Activated CD4-positive, alpha-beta T cell treated with anti-CD3 and anti-CD28 coated beads, Interleukin-2, amount 50 U/mL, for 24 hours (primary cell): ENCODE measurements at regions not wholly inside any gene's neighbourhood (a gene's known extent, or its start where the extent isn't known, plus 50 kb on each side); places are given as distances from the start of the nearest gene placed in this dataset.
"Not testable (repeated sequence)": the region's sequence is repeated elsewhere in the genome, so short reads cannot be mapped to it uniquely, and the experiment has no call there.

ENCODE experiments used
- DNase-seq, 2 donors: peaks; one replicate each; pipeline ENCODE4 v3.0.0-alpha.2; 2020; ENCODE audit warnings: low read depth in 1 of 2, low spot score in 1 of 2

DNA sequence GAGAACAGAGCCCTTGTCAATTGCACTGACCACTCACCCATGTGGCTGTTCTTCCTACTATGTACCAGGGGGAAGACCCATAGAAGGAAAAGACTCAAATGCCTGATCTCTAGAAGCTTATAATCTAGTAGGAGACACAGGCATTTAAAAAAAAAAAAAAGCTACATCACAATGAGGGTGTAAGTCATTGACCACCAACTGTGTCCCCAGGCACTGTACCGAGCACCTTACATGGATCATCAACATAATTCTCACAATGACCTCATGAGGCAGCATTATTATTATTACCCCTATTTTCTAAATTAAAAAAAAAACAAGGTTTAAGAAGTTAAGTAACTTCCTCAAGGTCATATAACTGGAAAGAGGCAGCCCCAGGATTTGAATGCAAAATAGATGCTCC is 247.4 kb downstream of the SHOX2 start:
- no peak for DNase-seq

GRCh38 chr3:157857440-157857839 is 248.8 kb downstream of the SHOX2 start:
- no peak for DNase-seq

DNA sequence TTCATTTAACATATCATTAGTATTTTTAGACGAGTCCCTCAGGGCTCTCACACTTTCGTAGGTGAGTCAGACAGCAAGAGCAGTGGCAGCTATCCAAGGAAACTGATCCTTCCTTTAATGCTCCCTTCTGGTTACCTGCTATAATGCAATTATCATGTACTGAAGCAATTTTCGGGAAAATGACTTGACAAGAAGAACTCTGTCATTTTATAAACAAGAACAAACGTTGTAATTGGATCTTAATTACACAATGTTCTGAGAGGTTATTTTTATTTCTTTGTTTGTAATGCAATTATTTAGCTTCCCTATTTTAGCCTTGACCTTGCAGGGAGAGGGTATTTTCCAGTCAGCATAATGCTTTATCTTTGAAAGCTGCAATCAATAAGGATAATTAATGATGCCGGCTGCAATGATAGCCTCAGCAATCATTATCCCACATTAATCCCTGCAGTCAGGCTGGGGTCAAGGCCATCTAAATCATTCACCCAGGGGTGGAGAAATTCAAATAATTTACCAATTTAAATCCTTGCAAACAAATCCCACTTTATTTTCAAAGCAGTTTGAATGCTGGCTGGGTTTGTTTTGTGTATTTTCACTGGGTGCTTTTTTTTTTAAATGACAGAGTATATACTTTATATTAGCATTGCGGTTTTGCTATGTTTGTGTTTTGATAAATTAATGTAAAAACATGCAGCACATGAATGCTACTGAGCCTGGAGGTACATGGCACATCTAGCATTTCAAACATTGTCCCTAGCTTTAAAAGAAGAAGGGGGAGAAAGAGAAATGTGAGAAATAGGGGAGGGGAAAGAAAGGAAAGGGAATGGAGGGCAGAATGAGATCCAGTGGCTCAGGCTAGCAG is 249.9 kb downstream of the SHOX2 start:
- no peak for DNase-seq

GRCh38 chr3:157845839-157846238 is 260.4 kb downstream of the SHOX2 start:
- not testable (repeated sequence) for DNase-seq

- DNase-seq = no peak
Measured at GRCh38 chr3:157844800-157845565, 261.2 kb downstream of the SHOX2 start.

DNA sequence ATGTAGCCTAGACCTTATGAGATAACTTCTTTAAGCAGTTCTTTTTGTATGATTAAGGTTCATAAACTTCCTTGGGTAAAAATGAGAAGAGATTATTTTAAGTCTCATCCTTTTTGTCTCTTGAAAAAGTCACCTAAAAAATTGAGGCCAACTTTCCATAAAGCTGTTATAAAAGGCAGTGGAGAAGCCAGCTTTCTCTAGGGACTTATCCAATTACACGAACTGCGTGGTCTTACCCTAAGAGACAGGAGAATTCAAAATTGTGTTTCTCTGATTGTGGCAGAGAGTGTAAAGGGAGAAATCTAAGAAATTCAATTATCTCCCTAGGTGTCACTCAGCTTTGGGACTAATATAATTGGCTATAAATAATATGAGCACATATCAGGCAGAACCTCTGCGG is 262.0 kb downstream of the SHOX2 start:
- no peak for DNase-seq

DNA sequence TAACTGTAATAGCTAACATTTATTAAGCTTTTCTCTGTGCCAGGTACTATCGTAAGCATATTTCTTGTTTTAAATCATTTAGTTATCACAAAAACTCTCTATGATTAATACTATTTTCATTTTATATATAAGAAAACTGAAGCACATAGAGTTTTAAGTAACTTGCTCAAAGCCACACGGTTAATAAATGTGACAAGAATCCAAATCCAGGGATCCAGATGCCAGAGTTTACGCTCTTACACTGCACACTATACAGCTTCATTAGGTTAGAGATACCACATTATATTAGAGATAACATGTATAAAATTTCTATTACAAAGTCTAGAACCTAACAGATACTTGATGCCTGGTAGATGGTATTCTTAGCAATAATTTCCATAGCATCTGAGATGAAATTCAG is 265.2 kb downstream of the SHOX2 start:
- DNase-seq = no peak

GRCh38 chr3:157840564-157840963 is 265.7 kb downstream of the SHOX2 start:
- DNase-seq = no peak

DNA sequence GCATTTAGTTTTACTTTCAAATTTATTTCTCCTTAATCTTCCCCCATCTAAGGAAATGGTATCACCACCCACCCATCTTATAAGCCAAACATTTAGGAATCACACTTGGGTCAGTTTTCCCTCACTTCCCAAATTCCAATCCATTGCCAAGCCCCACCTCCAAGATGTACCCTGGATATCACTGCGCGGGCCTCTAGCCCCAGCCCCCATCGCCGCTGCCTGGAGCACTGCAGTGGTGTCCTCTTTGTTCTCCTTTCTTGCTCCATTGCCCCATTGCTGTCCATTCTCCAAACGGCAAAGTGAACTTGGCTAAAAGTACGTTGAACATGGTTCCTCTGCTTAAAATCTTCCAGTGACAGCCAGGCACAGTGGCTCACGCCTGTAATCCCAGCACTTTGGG is 267.8 kb downstream of the SHOX2 start:
- no peak for DNase-seq

DNA sequence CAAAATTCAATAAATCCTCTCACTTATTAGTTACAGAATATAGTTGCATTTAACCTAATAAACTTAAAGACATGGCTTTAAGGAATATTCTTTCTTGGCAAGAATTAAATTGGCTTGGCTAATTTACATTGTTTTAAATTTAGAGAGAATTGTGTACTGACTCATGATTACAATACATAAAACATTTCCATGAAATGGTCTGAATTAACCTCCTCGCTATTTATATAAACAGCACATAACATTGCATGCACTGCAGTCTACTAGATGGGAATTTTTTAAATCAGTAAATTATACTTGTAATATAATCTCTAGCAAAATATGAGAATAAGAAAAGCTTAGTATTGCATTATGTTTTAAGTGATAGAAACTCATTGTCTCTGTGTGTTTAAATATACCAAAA is 268.9 kb downstream of the SHOX2 start:
- no peak for DNase-seq

- DNase-seq = no peak
Measured at GRCh38 chr3:157836022-157836421, 270.2 kb downstream of the SHOX2 start.

DNA sequence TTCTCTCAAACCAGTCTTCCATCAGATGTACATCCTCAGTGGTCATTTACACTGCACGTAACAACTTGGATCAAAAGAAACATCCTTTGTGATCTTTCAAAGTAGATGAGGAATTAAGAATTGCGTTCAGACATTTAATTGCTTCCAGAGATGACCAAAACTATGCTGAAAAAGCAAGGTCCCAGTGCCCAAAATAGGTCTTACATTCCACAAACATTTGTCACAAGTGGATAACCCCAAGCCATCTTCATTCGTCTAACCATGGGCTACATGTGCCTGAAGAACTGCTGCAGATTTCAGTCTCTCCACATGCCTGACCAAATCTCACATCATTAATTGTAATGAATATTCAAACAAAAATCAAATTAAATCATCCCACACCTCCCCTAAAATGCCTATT is 273.6 kb downstream of the SHOX2 start:
- DNase-seq = no peak

GRCh38 chr3:157830556-157831236 is 275.5 kb downstream of the SHOX2 start:
- DNase-seq = no peak

DNA sequence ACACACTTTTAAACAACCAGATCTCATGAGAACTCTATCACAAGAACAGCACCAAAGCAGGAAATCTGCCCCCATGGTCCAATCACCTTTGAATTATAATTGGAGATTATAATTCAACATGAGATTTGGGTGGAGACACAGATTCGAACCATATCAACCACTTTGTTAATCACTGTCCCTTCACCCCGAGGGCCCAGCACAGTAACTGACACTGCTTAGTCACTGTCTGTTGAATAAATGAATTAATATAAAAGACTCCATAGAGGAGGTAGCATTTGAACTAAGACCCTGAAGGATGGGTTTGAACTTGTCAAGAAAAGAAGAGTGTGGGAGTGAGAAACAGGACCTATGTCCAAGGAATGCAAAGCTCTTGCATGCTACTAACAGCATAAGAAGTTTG is 276.4 kb downstream of the SHOX2 start:
- no peak for DNase-seq

GRCh38 chr3:157824281-157824680 is 281.9 kb downstream of the SHOX2 start:
- DNase-seq = no peak

GRCh38 chr3:157823050-157823449 is 283.2 kb downstream of the SHOX2 start:
- DNase-seq = no peak

DNA sequence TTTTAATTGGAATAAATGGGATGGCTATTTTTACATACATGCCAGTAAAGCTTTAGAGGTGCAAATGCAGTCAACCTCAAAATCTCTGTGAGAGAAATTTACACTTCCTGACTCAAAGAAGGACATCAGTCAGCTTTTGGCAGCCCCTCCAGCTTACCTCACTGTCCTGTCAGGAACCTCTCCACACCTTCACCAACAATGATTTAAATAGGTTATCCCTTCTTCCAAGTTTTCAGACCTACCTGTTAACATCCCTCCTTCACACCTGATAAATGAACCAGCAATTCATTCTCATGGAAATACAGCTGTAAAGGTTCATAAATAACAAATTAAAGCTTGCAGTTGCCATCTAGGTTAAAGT is 286.1 kb downstream of the SHOX2 start:
- no peak for DNase-seq

- DNase-seq = no peak
Measured at GRCh38 chr3:157819270-157820156, 286.7 kb downstream of the SHOX2 start.

DNA sequence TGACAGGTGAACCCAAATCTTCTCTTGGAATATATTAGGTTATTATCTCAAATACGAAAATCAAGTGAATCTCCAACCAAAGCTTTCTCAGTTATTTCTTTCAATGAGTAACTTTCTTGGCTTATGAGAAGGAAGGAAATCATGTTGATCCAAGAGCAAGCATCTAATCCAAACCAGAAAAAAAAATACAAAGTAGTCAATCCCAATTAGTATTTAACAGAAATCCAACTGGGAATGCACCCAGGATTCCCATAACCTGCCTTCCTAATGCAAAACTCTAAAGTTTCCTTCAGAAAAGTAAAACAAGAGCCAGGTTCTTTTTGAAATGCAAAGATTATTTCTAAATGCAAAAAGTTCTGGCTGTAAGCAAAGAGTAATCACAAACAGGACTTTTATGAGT is 289.3 kb downstream of the SHOX2 start:
- DNase-seq = no peak

DNA sequence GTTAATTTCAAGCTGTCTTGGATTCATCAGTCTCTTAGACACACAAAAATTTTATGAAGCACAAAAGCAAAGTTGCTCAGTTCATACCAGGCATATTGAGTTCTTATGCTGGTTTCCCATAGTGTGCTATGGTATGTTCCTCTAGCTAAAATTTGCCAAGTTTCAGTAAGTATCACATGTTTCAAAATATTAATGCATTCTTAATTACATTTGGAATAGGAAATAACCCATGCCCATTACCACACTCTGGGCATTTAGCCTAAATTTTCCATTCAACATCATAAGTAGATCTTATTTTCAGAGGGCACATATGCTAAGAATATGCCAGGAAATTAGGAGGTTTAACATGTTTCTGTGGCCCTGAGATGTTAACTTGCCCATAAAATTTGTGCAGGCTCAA is 289.9 kb downstream of the SHOX2 start:
- no peak for DNase-seq

DNA sequence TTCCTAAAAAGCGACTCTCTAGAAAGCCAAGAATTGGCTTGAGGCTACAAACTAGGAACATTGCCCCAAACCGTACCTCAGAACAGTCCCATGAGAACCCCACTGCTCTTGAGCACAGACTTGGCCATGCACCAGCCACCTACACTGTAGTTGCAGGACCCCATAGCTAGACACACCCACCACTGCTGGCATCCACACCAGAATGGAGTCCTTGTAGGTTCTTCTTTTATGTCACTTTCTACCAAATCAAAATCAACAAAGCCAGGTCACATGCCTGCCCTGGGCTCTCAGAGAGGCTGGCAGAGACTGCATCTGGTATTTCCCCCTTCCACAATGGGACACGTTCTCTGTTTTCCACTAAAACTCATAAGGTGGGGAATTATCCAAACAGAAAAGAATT is 290.5 kb downstream of the SHOX2 start:
- no peak for DNase-seq
